HG03460 (cell line): ENCODE measurements at regions not wholly inside any gene's neighbourhood (a gene's known extent, or its start where the extent isn't known, plus 50 kb on each side); places are given as distances from the start of the nearest gene placed in this dataset.
"Not testable (repeated sequence)": the region's sequence is repeated elsewhere in the genome, so short reads cannot be mapped to it uniquely, and the experiment has no call there.

Experiments
- ATAC-seq: cut with Tn5 transposase; IDR thresholded peaks from one replicate; pipeline ENCODE4 v1.9.1; 2021; ENCODE audit not compliant: unreplicated experiment

- no peak for ATAC-seq
Measured at GRCh38 chrX:117510453-117510852, 606.2 kb downstream of the KLHL13 start.

GRCh38 chrX:117508021-117508420, 608.6 kb downstream of the KLHL13 start:
- ATAC-seq, result no peak

- ATAC-seq, result no peak
Measured at GRCh38 chrX:117487421-117487820, 629.2 kb downstream of the KLHL13 start.

GRCh38 chrX:117483950-117484349, 632.7 kb downstream of the KLHL13 start:
- ATAC-seq, result no peak

GRCh38 chrX:117458243-117458968, 658.2 kb downstream of the KLHL13 start:
- no peak for ATAC-seq

GRCh38 chrX:117455787-117456186, 660.8 kb downstream of the KLHL13 start:
- no peak for ATAC-seq

- no peak for ATAC-seq
Measured at GRCh38 chrX:117429501-117429900, 687.1 kb downstream of the KLHL13 start.

GRCh38 chrX:117407449-117408150, 709.0 kb downstream of the KLHL13 start:
- no peak for ATAC-seq

GRCh38 chrX:117400839-117401238, 715.8 kb downstream of the KLHL13 start:
- ATAC-seq, result no peak

- ATAC-seq, result no peak
Measured at GRCh38 chrX:117400005-117400404, 716.6 kb downstream of the KLHL13 start.

- ATAC-seq, result no peak
Measured at GRCh38 chrX:117397844-117398243, 718.8 kb downstream of the KLHL13 start.

GRCh38 chrX:117394506-117395070, 722.0 kb downstream of the KLHL13 start:
- ATAC-seq, result not testable (repeated sequence)

GRCh38 chrX:117392360-117392759, 724.2 kb downstream of the KLHL13 start:
- ATAC-seq, result not testable (repeated sequence)

GRCh38 chrX:117376460-117376859, 740.1 kb downstream of the KLHL13 start:
- no peak for ATAC-seq

- no peak for ATAC-seq
Measured at GRCh38 chrX:117335209-117335608, 781.4 kb downstream of the KLHL13 start.

- ATAC-seq, result no peak
Measured at GRCh38 chrX:117327373-117327772, 789.2 kb downstream of the KLHL13 start.

GRCh38 chrX:117325706-117326105, 790.9 kb downstream of the KLHL13 start:
- ATAC-seq, result no peak

GRCh38 chrX:117305168-117305766, 811.3 kb downstream of the KLHL13 start:
- ATAC-seq, result no peak

- no peak for ATAC-seq
Measured at GRCh38 chrX:117301086-117301485, 815.5 kb downstream of the KLHL13 start.

GRCh38 chrX:117291760-117292159, 824.9 kb downstream of the KLHL13 start:
- no peak for ATAC-seq

- ATAC-seq, result no peak
Measured at GRCh38 chrX:117274965-117275364, 812.2 kb upstream of the CT83 start.
